ENCODE measurements at regions not wholly inside any gene's neighbourhood (a gene's known extent, or its start where the extent isn't known, plus 50 kb on each side); places are given as distances from the start of the nearest gene placed in this dataset.

GRCh38 chr12:27193854-27194544, 50.1 kb upstream of the STK38L start:
- no peak overlapping the region for H3K27ac ChIP-seq (ENCODE audit: low read depth, low read length)
- H3K9ac ChIP-seq (ENCODE audit: low read depth, low read length), result no peak overlapping the region
- H3K4me3 ChIP-seq (ENCODE audit: low read depth, low read length), result no peak overlapping the region
- H3K4me1 ChIP-seq (ENCODE audit: control insufficient read depth, insufficient read depth, low read length), result no peaks in the 10 kb centered on the region
- no peaks in the 10 kb centered on the region for H3K9me3 ChIP-seq (ENCODE audit: control insufficient read depth, insufficient read depth, low read length)
- H3K27me3 ChIP-seq (ENCODE audit: control insufficient read depth, insufficient read depth, low read length), result no peaks in the 10 kb centered on the region
- no peaks in the 10 kb centered on the region for H3K36me3 ChIP-seq (ENCODE audit: control insufficient read depth, insufficient read depth, low read length)

All from HUES48 (cell line).